Panc1 (cell line): ENCODE measurements at regions not wholly inside any gene's neighbourhood (a gene's known extent, or its start where the extent isn't known, plus 50 kb on each side); places are given as distances from the start of the nearest gene placed in this dataset.

Experiments used
- ATAC-seq: fragments of 200-7000 bp; cut with Tn5 transposase; 2 replicates; pipeline ENCODE4 v1.9.1; 2020; ENCODE audit warnings: mild to moderate bottlenecking, moderate library complexity
- BruUV-seq: library from RNA; stranded (reverse); fragments of 400-500 nt; replicated peaks from 2 replicates; lab custom pipeline; 2021; lab: Mats Ljungman, UMichigan
- CTCF ChIA-PET: fragments of 300-600 bp; sonication (Branson Sonifier 250); formaldehyde crosslinking; loops from one replicate; lab custom pipeline; 2022; ENCODE audit warnings: antibody characterized with exemption; lab: Charles Lee
- POLR2A ChIA-PET: fragments of 300-600 bp; sonication (Branson Sonifier 250); formaldehyde crosslinking; loops from one replicate; lab custom pipeline; 2022; ENCODE audit warnings: antibody characterized with exemption; lab: Charles Lee
- DNase-seq: peaks from one replicate; pipeline ENCODE4 v3.0.0-alpha.2; 2010; ENCODE audit warnings: low read depth, low spot score
- H3K27ac ChIP-seq: 2 replicates; pipeline ENCODE4 v1.5.1; 2011; ENCODE audit warnings: mild to moderate bottlenecking, low read length, inconsistent platforms
- H3K27me3 ChIP-seq: fragments of 200-500 bp; sonication (Bioruptor generic); 2 replicates; pipeline ENCODE4 v1.6.0; 2014; ENCODE audit warnings: low read length, inconsistent platforms; ENCODE audit not compliant: control insufficient read depth, insufficient read depth
- H3K36me3 ChIP-seq: fragments of 200-500 bp; sonication (Bioruptor generic); 2 replicates; pipeline ENCODE4 v1.5.1; 2014; ENCODE audit warnings: inconsistent platforms, mild to moderate bottlenecking, low read length, moderate library complexity; ENCODE audit not compliant: control insufficient read depth, insufficient read depth
- H3K4me1 ChIP-seq: 2 replicates; pipeline ENCODE4 v1.5.1; 2011; ENCODE audit warnings: inconsistent platforms, mild to moderate bottlenecking, low read length, moderate library complexity; ENCODE audit not compliant: control insufficient read depth, insufficient read depth
- H3K4me3 ChIP-seq, 2 experiments: 2 replicates each; pipeline ENCODE4 v1.5.1; 2011 to 2012; ENCODE audit warnings: low read depth in 2 of 2, low read length in 2 of 2, mild to moderate bottlenecking in 2 of 2, inconsistent platforms in 1 of 2, moderate library complexity in 1 of 2
- H3K9me3 ChIP-seq: fragments of 200-500 bp; sonication (Bioruptor generic); 2 replicates; pipeline ENCODE4 v1.5.1; 2014; ENCODE audit warnings: low read depth, mild to moderate bottlenecking, inconsistent platforms, low read length, moderate library complexity; ENCODE audit not compliant: control insufficient read depth, insufficient read depth
- CTCF ChIP-seq: fragments of 450-650 bp; IDR thresholded peaks from 2 replicates; pipeline ENCODE4 v1.5.1; 2017; ENCODE audit warnings: mild to moderate bottlenecking
- POLR2AphosphoS5 ChIP-seq: IDR thresholded peaks from 2 replicates; pipeline ENCODE4 v1.6.1; 2012; ENCODE audit warnings: mild to moderate bottlenecking, low read depth, low read length, moderate library complexity
- REST ChIP-seq, 2 experiments: IDR thresholded peaks; 2 replicates each; pipeline ENCODE4 v1.6.1; 2011 to 2012; ENCODE audit warnings: low read depth in 2 of 2, control low read depth in 1 of 2, low read length in 1 of 2, mild to moderate bottlenecking in 1 of 2, moderate library complexity in 1 of 2; ENCODE audit not compliant: insufficient read depth in 1 of 2
- SIN3A ChIP-seq: IDR thresholded peaks from 2 replicates; pipeline ENCODE4 v1.6.1; 2012; ENCODE audit warnings: low read depth, mild to moderate bottlenecking, low read length, moderate library complexity, borderline replicate concordance; ENCODE audit not compliant: insufficient read depth
- TCF7L2 ChIP-seq: IDR thresholded peaks from 2 replicates; pipeline ENCODE4 v1.6.1; 2011; ENCODE audit warnings: mild to moderate bottlenecking, low read depth, low read length, inconsistent platforms
- in situ Hi-C: cut with HindIII; loops from 2 replicates; pipeline ENCODE4 v1.10.0; 2016; ENCODE audit warnings: low sequenced_read_pairs, low pct_unique_long_range_greater_than_20kb
- intact Hi-C: fragments of 100-400 bp; cut with micrococcal nuclease; formaldehyde crosslinking; loops from one replicate; pipeline ENCODE4 v1.10.0; 2022; ENCODE audit not compliant: unreplicated experiment

- H3K36me3 ChIP-seq: no peaks in the 10 kb centered on the region
- no peaks in the 10 kb centered on the region for H3K4me1 ChIP-seq
- ChIA-PET CTCF (no interaction called here), POLR2A (no interaction called here)
- no TSS peak for BruUV-seq
- no peak for DNase-seq
- 0 out of 2 replicates have a peak, but pooled peaks cover 2% of the 10 kb centered on the region for H3K27me3 ChIP-seq
- no peak overlapping the region for H3K27ac ChIP-seq
- ATAC-seq: no peak
- no peak overlapping the region for H3K4me3 ChIP-seq
- TF ChIP-seq POLR2AphosphoS5 (no peak), REST (IDR thresholded peaks at IDR 0.05; ENCODE audit: insufficient read depth in 1 of 2, low read depth in 2 of 2, low read length in 1 of 2) (no peak), TCF7L2 (no peak), SIN3A (no peak), CTCF (no peak)
- in situ Hi-C loops (no loop called here), intact Hi-C loops (no loop called here)
- H3K9me3 ChIP-seq: no peaks in the 10 kb centered on the region
Measured at GRCh38 chr20:41989039-41989679, 371.0 kb upstream of the CHD6 start.

GRCh38 chr20:41984031-41984430, 365.9 kb upstream of the CHD6 start:
- 0 out of 2 replicates have a peak, but pooled peaks cover 2% of the 10 kb centered on the region for H3K27me3 ChIP-seq
- intact Hi-C loops: no loop called here
- no peak for TF ChIP-seq POLR2AphosphoS5
- TF ChIP-seq CTCF: no peak
- no peak for TF ChIP-seq SIN3A
- TF ChIP-seq REST (IDR thresholded peaks at IDR 0.05; ENCODE audit: insufficient read depth in 1 of 2, low read depth in 2 of 2, low read length in 1 of 2): no peak
- TF ChIP-seq TCF7L2: no peak
- H3K4me3 ChIP-seq: no peak overlapping the region
- no TSS peak for BruUV-seq
- CTCF ChIA-PET: no interaction called here
- H3K27ac ChIP-seq: no peak overlapping the region
- POLR2A ChIA-PET: no interaction called here
- in situ Hi-C loops: no loop called here
- H3K9me3 ChIP-seq: no peaks in the 10 kb centered on the region
- no peaks in the 10 kb centered on the region for H3K4me1 ChIP-seq
- no peaks in the 10 kb centered on the region for H3K36me3 ChIP-seq
- no peak for ATAC-seq
- no peak for DNase-seq
